HG02588 (cell line): ENCODE measurements at regions not wholly inside any gene's neighbourhood (a gene's known extent, or its start where the extent isn't known, plus 50 kb on each side); places are given as distances from the start of the nearest gene placed in this dataset.
"Not testable (repeated sequence)": the region's sequence is repeated elsewhere in the genome, so short reads cannot be mapped to it uniquely, and the experiment has no call there.

Experiments used
- ATAC-seq: cut with Tn5 transposase; IDR thresholded peaks from one replicate; pipeline ENCODE4 v1.9.1; 2021; ENCODE audit warnings: mild to moderate bottlenecking, moderate library complexity; ENCODE audit not compliant: unreplicated experiment

DNA sequence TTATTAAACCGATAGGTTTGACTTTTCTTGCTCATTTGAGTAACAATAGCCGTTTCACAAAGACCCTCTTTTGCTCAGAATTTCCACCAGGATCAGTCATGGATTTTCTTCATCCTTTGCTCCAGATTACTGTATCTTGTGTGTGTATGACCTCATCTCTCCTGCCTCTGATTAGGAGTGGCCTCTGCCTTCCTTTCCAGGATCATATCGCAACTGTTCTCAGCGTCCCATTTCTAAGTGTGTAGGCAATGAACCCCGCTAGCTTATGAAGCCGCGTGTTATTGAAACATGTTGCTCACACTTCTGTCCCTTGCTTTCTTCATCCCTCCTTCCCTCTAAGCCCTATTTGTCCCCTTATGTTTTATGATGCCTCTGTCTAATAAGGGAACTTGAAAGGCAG is 169.8 kb upstream of the RPS23 start:
- ATAC-seq, result no peak

DNA sequence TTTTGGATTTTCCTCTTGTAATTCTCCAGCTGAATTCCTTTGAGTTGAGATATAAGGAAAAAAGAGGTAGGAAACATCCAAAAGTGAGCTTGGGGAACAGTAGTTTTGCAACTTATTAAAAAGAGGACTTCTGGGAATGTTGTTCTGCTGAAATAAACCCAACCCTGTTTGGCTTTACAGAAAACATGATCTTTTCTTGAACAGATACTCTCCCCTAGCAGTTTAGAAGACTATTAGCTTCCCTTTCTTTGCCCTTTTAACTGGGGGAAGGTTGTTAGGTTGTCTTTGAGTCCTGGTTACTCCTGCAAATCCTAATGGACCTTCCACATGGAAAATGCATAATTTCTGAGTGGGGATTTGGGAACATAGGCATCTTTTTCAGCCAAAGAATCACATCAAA is 168.7 kb upstream of the RPS23 start:
- no peak for ATAC-seq

- no peak for ATAC-seq
Measured at GRCh38 chr5:82445726-82446335, 167.7 kb upstream of the RPS23 start.

DNA sequence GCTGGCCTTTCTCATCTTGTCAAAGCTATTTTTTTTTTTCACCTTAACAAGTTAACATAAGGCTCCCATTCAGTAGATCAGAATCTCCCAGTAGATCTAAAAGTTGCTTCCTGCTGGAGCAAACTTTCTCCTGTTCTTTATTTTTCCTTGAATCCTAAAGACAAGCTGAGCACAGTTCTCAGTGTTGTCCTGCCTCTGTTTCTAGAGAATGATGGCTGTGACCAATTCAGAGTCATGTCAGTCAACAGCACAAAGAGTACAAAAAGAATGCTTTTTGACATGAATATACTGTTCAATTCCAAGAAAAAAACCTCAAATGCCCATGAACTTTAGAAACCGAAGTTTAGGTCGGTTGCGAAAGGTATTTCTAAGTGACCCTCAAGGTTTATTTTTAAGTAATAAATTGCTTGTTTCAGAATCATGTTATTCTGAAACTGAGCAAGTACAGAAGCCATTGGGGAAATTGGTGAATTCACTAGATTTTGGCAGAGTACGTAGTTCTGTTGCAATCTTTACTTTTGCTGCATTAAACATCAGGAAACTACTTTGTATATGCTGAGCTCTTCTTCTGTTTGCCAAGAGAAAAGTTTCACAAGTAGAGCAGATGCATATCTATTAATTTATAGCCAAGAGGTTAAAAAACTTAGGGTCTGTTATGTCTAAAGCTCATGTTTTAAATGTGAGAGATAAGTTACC is 161.7 kb upstream of the RPS23 start:
- ATAC-seq, result no peak

- not testable (repeated sequence) for ATAC-seq
Measured at GRCh38 chr5:82437565-82437964, 159.4 kb upstream of the RPS23 start.

GRCh38 chr5:82436291-82436690 is 158.1 kb upstream of the RPS23 start:
- no peak for ATAC-seq

GRCh38 chr5:82434696-82435660 is 156.8 kb upstream of the RPS23 start:
- ATAC-seq, result not testable (repeated sequence)

DNA sequence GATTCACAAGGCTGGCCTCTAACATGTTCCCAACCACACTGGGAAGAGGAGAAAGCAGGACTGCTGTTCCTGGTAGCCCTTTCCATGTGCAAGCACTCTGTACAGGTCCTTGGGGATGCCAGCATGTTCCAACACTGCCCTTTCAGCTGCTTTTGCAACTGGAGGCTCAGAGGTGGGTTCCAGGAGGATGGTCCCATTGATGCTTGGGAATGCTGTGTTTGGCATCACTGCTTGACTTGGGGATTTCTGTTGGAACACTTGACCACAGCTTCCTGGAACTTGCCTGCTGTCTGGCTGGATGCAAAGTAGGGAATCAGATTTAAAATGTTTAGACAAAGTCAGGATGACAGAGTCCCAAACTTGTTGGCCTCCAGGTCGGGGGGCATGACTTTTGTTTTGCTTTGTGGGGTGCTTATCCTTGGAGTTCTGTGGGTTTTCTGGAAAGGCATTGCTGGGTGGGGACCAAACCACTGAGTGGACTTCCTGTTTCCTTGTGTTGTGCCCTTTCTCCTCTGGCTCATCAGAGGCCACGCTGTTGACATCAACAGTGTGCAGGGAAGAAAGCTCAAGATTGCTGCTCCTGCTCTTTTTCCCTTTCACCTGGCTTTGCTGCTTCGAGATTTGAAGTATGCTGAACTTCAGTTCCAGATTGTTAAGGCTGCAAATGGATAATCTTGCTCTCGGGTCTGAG is 148.5 kb upstream of the RPS23 start:
- no peak for ATAC-seq

GRCh38 chr5:82425591-82425990 is 147.4 kb upstream of the RPS23 start:
- no peak for ATAC-seq

DNA sequence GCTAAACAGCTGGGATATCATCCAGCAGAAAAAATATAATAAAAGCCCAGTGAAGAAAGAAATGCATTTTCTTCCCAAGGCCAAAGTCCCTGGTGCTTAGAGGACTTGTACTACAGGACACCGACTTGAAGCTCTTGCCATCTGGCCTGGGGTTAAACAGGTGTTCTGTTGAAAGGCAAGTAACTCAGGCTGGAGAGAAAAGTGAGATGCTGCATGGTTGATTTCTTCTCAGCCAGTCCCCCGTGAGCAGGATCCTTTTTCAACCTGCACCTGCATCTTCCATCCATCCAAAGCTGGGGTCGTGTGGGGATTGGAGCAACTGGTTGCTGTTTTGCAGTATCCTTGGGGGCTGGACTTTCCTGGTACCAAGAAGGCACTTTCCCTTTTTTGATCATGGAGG is 146.1 kb upstream of the RPS23 start:
- ATAC-seq, result no peak

- no peak for ATAC-seq
Measured at GRCh38 chr5:82422751-82423181, 144.6 kb upstream of the RPS23 start.

DNA sequence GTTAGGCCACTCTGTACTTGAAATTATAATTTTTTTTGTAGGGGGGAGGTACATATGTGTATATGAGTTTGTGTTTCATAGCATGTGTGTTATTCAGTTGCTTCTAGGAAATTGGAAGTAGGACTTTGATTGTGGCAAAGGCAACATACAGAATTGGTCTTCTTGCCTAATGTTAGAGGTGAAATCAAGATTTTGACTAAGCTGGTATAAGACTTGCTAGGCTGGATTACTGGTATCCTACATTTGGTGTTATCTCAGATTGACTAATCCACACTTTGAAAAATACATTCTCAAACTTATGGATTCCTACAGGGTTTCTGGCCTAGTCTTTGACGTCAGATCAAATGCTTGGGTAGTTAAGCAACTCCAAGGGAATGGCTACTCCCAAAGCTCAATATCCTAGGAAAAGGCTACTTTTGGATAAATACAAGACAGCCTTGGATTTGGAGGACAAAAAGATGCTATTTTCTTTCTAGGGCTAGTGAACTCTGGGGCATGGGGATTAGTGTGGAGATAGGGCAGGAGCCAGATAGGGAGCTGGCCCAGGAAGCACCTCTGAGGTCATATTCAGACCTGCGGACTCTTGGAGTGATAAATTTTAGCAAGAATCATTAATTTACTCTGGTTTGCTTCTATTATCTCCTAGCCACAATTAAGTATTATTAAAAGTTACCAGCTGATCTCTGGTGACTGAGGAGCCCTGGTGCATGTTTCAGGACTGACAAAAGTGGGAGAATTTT is 144.0 kb upstream of the RPS23 start:
- no peak for ATAC-seq

DNA sequence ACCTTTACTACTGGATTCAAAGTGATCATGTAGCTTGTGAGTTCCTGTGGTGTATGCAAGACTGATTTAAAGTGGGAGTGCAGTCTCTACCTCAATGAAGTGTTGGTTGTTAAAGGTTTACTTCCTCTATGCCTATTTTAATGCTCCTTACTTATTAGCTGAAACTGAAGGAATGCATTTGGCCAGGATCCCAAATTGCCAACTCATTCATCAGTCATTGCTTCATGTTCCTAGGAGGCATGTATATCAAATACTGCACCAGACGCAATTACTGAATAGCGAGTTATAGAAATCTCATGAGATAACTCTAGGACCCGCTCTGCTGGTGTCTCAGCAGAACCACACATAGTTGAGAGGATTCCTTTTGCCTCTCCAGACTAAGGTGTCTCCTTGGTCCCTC is 143.0 kb upstream of the RPS23 start:
- no peak for ATAC-seq

DNA sequence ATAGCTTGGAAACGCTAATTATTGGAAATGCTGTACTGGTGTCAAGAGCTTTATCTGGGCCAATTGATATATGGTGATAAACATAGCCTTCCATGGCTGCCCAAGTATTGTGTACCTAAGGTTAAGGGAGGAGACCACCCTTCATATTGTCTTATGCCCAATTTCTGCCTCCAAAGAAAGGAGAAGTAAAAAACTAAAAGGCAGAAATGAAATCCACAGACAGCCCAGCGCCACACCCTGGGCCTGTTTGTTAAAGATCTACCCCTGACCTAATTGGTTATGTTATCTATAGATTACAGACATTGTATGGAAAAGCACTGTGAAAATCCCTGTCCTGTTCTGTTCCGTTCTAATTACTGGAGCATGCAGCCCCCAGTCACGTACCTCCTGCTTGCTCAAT is 142.4 kb upstream of the RPS23 start:
- not testable (repeated sequence) for ATAC-seq

DNA sequence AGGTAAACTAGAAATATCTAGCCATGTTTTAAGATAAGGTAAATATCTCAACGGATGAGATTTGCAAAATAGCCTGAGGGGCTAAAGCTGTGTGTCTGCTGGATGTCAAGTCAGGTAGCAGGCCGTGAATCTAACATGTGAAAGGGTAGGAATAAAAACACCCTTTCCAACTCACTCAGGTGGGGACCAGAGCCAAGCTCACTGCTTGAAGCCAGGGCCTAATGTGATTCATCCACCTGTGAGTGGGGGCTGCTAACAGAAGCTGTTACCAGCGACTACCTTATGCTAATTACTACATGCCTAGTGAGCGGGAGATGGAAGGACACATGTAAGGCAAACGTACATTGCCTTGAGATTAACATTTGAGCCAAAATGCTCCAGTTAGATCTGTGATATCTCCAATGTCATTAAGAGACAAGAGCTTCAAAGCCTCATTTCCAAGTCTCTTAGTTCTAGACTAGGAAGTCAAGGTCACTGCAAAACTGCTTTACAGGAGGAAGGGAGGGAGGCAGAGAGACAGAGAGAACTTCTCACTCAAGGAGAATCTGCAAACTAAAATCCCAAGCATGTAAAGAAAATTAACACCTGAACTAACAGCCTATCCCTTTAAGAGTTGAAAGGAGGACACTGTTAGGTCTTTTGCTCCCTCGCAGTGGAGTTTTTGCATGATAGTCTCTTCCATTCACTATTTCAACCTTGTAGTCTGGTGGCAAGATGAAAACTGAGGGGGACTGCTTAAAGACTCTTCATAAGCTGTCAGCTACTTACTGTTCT is 141.6 kb upstream of the RPS23 start:
- no peak for ATAC-seq

DNA sequence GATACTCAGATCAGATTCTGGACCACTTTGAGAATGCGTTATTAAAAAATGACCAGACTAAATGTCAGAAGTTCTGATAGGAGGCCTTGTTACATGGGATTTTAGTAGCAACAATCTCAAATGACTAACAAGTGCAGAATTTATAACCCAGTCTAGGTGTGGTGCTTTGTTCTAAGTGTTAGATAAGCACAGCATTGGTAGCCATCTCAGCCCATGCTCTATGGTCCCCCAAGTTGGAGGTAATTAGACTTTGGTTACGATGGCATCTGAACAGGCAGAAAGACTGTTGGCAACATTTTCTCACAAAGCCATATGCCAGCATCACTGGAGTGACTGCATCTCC is 140.4 kb upstream of the RPS23 start:
- ATAC-seq, result no peak

GRCh38 chr5:82417776-82418607 is 139.8 kb upstream of the RPS23 start:
- ATAC-seq, result no peak

GRCh38 chr5:82416512-82416911 is 138.4 kb upstream of the RPS23 start:
- ATAC-seq, result no peak

DNA sequence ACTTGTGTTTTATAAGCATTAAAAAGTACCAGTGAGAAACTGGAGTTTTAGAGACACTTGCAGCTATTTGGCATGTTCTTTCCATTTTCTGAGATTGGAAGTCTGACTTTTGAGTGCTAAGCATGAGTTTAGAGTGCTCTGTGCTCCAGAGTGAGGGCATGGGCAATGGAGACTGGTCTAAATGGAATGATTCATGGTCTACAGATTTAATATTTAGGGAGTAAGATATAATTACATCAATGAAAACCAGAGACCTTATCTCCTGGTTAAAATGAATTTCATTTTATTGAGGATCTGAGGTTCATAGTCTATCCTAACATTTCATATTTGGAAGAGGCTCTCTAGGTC is 135.9 kb upstream of the RPS23 start:
- ATAC-seq, result no peak
